Endodermal cell (in vitro differentiated cells): ENCODE measurements at regions not wholly inside any gene's neighbourhood (a gene's known extent, or its start where the extent isn't known, plus 50 kb on each side); places are given as distances from the start of the nearest gene placed in this dataset.

Experiments used
- DNase-seq: peaks from one replicate; pipeline ENCODE4 v3.0.0-alpha.2; 2017
- H3K27ac ChIP-seq: 2 replicates; pipeline ENCODE4 v1.5.1; 2013; ENCODE audit warnings: mild to moderate bottlenecking, low read depth, low read length, moderate library complexity
- H3K27me3 ChIP-seq: 2 replicates; pipeline ENCODE4 v1.6.1; 2013; ENCODE audit warnings: mild to moderate bottlenecking, low read length, moderate library complexity; ENCODE audit not compliant: insufficient read depth, control insufficient read depth, poor library complexity, severe bottlenecking
- H3K36me3 ChIP-seq: 2 replicates; pipeline ENCODE4 v1.7.0; 2013; ENCODE audit warnings: mild to moderate bottlenecking, low read length, moderate library complexity; ENCODE audit not compliant: control insufficient read depth, insufficient read depth
- H3K4me1 ChIP-seq: one replicate; pipeline ENCODE4 v1.7.0; 2013; ENCODE audit warnings: low read length; ENCODE audit not compliant: control insufficient read depth, insufficient read depth
- H3K4me3 ChIP-seq: 2 replicates; pipeline ENCODE4 v1.5.1; 2013; ENCODE audit warnings: mild to moderate bottlenecking, low read length, moderate library complexity
- H3K9ac ChIP-seq: 2 replicates; pipeline ENCODE4 v1.6.1; 2013; ENCODE audit warnings: mild to moderate bottlenecking, low read length, moderate library complexity; ENCODE audit not compliant: poor library complexity, severe bottlenecking; ENCODE audit errors: extremely low read depth
- H3K9me3 ChIP-seq: 2 replicates; pipeline ENCODE4 v1.6.1; 2013; ENCODE audit warnings: mild to moderate bottlenecking, low read length, moderate library complexity; ENCODE audit not compliant: control insufficient read depth
- H3K27ac Mint-ChIP-seq: 2 replicates; pipeline ENCODE4 v1.8.0; 2020; ENCODE audit warnings: mixed read lengths
- H3K27me3 Mint-ChIP-seq: 2 replicates; pipeline ENCODE4 v1.8.0; 2021; ENCODE audit warnings: mild to moderate bottlenecking, mixed read lengths; ENCODE audit not compliant: insufficient read depth
- H3K36me3 Mint-ChIP-seq: 2 replicates; pipeline ENCODE4 v1.8.0; 2020; ENCODE audit warnings: low read depth, mixed read lengths
- H3K4me1 Mint-ChIP-seq: 2 replicates; pipeline ENCODE4 v1.8.0; 2020; ENCODE audit warnings: mixed read lengths
- H3K4me3 Mint-ChIP-seq: 2 replicates; pipeline ENCODE4 v1.8.0; 2020; ENCODE audit warnings: mild to moderate bottlenecking, moderate library complexity, mixed read lengths
- H3K9me3 Mint-ChIP-seq: 2 replicates; pipeline ENCODE4 v1.8.0; 2020; ENCODE audit warnings: mild to moderate bottlenecking, mixed read lengths
- WGBS, 2 experiments: methylation state at CpG; one replicate each; pipeline versions ENCODE4 v1.1.5 to v1.1.7; 2013; ENCODE audit warnings: missing lambda C conversion rate in 2 of 2, mixed read lengths in 1 of 2; ENCODE audit not compliant: insufficient coverage in 1 of 2, insufficient read length in 1 of 2; 5-methylcytosine and 5-hydroxymethylcytosine counted together
- TF ChIP-seq, protein P1 (sequence below): fragments of 200-600 bp; sonication (generic); conservative IDR thresholded peaks from 2 replicates; pipeline ENCODE4 v1.5.0; 2021; ENCODE audit warnings: antibody characterized with exemption, mild to moderate bottlenecking

GRCh38 chr15:26158176-26158575 lies 295.0 kb upstream of the ATP10A start:
- no peak overlapping the region for H3K9ac ChIP-seq
- no peaks in the 10 kb centered on the region for H3K36me3 ChIP-seq
- Mint-ChIP-seq H3K27ac (no peak overlapping the region), H3K36me3 (no peaks in the 10 kb centered on the region), H3K27me3 (no peaks in the 10 kb centered on the region), H3K9me3 (peaks cover 1% of the 10 kb centered on the region), H3K4me3 (no peak overlapping the region), H3K4me1 (no peaks in the 10 kb centered on the region)
- TF ChIP-seq, protein P1, sequence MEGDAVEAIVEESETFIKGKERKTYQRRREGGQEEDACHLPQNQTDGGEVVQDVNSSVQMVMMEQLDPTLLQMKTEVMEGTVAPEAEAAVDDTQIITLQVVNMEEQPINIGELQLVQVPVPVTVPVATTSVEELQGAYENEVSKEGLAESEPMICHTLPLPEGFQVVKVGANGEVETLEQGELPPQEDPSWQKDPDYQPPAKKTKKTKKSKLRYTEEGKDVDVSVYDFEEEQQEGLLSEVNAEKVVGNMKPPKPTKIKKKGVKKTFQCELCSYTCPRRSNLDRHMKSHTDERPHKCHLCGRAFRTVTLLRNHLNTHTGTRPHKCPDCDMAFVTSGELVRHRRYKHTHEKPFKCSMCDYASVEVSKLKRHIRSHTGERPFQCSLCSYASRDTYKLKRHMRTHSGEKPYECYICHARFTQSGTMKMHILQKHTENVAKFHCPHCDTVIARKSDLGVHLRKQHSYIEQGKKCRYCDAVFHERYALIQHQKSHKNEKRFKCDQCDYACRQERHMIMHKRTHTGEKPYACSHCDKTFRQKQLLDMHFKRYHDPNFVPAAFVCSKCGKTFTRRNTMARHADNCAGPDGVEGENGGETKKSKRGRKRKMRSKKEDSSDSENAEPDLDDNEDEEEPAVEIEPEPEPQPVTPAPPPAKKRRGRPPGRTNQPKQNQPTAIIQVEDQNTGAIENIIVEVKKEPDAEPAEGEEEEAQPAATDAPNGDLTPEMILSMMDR, result no peak
- H3K27me3 ChIP-seq, result no peaks in the 10 kb centered on the region
- no peak overlapping the region for H3K4me3 ChIP-seq
- 75% methylated on average over 2 of the region's 2 CpGs; no CpG with 5 or more reads in 1 of the 2 experiments for WGBS, 2 experiments
- H3K27ac ChIP-seq, result no peak overlapping the region
- no peaks in the 10 kb centered on the region for H3K9me3 ChIP-seq
- no peak for DNase-seq
- no peaks in the 10 kb centered on the region for H3K4me1 ChIP-seq

DNA sequence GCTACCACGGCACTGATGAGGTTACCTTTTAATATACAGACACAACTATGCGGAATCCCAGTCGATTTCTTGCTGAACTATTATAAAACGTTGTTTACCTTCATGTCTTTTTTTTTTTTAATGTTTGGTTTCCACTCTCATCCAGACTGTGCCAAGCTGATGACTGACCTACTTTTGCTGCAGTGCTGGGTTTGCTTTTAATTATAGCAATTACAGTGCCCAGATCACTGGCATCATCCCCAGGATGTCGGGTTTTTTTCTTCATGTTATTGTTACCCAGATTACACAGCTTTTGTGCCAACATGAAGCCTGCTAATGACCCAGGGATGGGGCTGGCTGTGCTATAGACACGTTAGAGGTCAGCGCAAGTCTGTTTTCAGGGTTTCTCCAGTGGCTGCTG lies 294.0 kb upstream of the ATP10A start:
- Mint-ChIP-seq H3K4me1 (no peaks in the 10 kb centered on the region), H3K27me3 (no peaks in the 10 kb centered on the region), H3K36me3 (no peaks in the 10 kb centered on the region), H3K27ac (no peak overlapping the region), H3K9me3 (peaks cover 2% of the 10 kb centered on the region), H3K4me3 (no peak overlapping the region)
- Histone ChIP-seq H3K36me3 (no peaks in the 10 kb centered on the region), H3K4me3 (no peak overlapping the region), H3K4me1 (no peaks in the 10 kb centered on the region), H3K9me3 (no peaks in the 10 kb centered on the region), H3K27ac (no peak overlapping the region), H3K27me3 (no peaks in the 10 kb centered on the region), H3K9ac (no peak overlapping the region)
- 82 to 87% methylated on average over 4 to 7 of the region's 7 CpGs for WGBS, 2 experiments
- TF ChIP-seq, protein P1, result no peak
- DNase-seq, result no peak

DNA sequence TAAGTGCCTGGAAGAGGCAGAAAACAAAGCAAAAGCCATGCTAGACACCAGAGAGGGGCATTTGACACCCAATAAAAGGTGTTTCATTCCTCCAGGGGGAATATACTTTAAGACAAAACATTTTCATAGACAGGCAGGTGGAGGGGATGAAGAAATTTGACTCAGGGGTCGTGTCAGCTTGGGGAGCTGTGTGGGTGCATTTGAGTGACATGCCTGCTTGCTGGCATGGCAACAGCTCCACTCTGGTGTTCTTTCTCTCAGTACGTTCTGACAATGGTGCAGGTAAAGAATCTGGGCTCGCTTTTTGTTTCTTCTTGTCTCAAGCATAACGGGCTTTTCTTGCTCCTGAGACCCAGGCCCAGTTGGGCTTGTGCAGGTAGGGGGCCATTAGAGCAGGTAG lies 292.9 kb upstream of the ATP10A start:
- no peak overlapping the region for H3K27ac ChIP-seq
- TF ChIP-seq, protein P1, result no peak
- no peaks in the 10 kb centered on the region for H3K4me1 Mint-ChIP-seq
- no peak overlapping the region for H3K9ac ChIP-seq
- no peaks in the 10 kb centered on the region for H3K36me3 ChIP-seq
- H3K27me3 ChIP-seq, result no peaks in the 10 kb centered on the region
- H3K27ac Mint-ChIP-seq, result no peak overlapping the region
- no peaks in the 10 kb centered on the region for H3K9me3 ChIP-seq
- H3K36me3 Mint-ChIP-seq, result no peaks in the 10 kb centered on the region
- no peaks in the 10 kb centered on the region for H3K27me3 Mint-ChIP-seq
- H3K4me1 ChIP-seq, result no peaks in the 10 kb centered on the region
- WGBS, 2 experiments, result 90 to 91% methylated on average over 4 of the region's 4 CpGs
- DNase-seq, result no peak
- no peak overlapping the region for H3K4me3 Mint-ChIP-seq
- no peak overlapping the region for H3K4me3 ChIP-seq
- peaks cover 2% of the 10 kb centered on the region for H3K9me3 Mint-ChIP-seq
